HS-5 (cell line): ENCODE measurements at regions not wholly inside any gene's neighbourhood (a gene's known extent, or its start where the extent isn't known, plus 50 kb on each side); places are given as distances from the start of the nearest gene placed in this dataset.
"Not testable (repeated sequence)": the region's sequence is repeated elsewhere in the genome, so short reads cannot be mapped to it uniquely, and the experiment has no call there.

Experiments
- DNase-seq: peaks from one replicate; pipeline ENCODE4 v3.0.0-alpha.2; 2012; ENCODE audit warnings: low read depth

DNA sequence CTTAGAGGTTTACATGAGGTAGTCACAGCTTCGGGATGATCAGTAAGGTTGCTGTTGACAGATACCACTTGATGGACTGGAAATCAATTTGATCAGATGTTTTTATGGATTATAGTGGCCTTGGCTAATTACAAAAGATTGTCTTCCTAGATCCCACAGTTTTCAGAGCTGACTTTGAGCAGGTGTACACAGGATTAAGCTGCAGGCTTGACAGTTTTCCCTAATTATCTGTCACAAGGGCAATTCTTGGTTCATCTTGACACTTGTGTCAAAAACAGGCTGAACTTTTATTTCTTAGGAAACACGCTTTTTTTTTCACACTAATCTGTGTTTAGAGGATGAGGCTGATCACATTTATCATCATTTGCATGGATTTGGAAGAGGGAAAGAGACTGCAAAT lies 824.0 kb upstream of the PIK3C3 start:
- no peak for DNase-seq

DNA sequence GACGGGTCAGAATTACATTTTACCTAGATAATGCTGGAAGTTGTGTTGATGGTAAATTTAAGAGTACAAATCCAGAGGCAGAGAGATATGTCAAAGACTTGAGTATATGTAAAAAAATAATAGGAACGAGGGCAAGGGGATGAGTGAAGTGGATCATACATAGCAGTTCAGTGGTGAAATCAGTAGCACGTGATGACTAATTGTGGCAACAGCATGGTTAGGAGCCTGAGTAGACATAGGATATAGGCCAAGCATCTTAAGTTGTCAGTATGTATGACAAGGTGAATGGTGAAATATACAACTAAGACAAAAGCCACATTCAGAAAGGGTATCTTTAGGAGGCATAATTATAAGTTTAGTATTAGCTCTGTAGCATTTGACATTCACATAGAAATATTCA lies 826.5 kb upstream of the PIK3C3 start:
- DNase-seq: no peak

GRCh38 chr18:41128126-41128525 lies 826.9 kb upstream of the PIK3C3 start:
- no peak for DNase-seq

DNA sequence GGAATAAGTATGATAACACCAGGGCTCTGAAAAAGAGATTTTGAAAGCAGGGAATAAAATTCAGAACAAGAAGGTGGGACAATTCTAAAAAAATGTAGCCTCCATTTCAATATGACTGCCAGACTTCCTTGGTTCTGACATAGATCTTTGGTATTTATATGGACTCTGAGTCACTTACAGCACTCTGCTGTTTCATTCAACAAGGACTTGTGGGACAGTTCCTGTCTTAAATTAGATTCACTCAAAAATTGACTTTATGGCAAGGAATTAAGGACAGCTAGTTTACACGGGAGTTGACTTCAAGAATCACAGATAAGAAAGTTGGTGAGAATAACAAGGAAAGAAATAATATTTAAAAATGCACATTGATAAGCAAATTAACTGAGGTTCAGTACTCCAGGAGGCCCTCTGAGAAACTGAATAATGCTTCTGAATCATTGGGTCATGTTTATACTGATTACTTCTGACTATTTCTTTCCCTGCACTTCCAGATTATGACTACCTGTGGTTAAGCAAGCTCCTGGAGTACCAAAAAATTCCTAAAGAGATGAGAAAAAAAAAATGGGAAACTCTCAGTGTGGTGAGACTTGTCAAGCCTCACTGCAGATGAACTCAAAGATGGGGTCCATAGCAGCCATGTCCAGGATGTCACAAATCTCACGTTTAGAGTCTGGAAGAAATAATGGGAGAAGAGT lies 828.3 kb upstream of the PIK3C3 start:
- peak; percentile 65 for DNase-seq

- no peak for DNase-seq
These were observed 833.8 kb upstream of the PIK3C3 start for GRCh38 chr18:41121116-41121826.

DNA sequence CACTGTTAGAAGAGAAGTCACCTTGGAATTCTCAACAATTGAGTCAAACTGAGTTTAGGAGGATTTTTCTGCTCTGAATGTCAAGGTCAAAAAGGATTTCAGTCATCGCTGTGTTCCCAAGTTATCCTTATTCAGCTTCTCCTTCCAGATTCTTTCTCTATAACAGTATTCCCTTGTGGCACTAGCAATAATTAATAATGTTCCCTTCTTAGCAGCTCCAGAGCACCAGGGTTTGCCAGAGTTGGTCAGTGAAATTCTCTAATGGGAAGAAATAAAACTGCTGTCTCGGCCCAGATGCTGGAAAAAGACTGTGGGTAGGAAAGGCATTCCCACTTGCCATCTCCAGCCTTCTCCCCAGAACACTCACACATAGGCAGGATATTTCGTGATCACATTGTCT lies 836.0 kb upstream of the PIK3C3 start:
- no peak for DNase-seq

GRCh38 chr18:41113885-41114482 lies 841.0 kb upstream of the PIK3C3 start:
- DNase-seq: no peak

GRCh38 chr18:41099451-41099850 lies 855.6 kb upstream of the PIK3C3 start:
- DNase-seq: no peak

DNA sequence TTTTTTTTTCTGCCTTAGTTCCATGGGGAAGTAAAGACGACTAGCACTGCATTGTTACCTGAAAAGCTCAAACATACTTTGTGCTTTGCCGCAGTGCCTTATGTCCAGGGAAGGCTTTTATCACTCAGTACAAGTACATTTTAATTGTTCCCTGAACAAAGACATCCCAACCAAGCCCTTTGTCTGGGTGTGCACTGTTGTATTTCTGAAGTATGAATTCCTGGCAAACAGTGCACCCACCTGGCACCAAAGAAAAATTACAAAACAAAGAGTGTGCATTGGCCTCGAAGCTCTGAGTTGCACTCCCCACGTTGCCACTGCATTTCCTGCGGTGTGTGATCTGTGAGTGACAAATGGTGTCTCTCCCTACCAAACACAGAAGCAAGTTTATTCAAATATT lies 858.5 kb upstream of the PIK3C3 start:
- DNase-seq: no peak

GRCh38 chr18:41077076-41077475 lies 878.0 kb upstream of the PIK3C3 start:
- no peak for DNase-seq

DNA sequence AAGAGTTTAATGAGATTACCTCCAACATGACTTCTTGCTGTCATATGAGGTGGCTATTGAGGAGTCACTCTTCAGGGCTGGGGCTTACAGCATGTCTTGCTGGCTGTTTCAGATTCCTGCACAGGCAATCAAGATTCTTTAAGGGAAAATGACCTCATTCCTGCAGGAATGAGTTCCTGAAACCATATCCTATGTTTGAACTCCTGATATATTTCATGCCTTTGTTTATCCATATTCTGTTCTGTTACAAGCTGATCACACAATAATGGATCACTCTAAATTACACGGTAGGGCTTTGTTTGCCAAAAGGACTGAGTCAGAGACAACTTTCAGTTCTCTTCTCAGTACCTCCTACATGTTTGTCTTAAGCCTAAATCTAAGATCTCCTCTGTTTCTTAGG lies 879.8 kb upstream of the PIK3C3 start:
- peak; percentile 61 for DNase-seq

DNA sequence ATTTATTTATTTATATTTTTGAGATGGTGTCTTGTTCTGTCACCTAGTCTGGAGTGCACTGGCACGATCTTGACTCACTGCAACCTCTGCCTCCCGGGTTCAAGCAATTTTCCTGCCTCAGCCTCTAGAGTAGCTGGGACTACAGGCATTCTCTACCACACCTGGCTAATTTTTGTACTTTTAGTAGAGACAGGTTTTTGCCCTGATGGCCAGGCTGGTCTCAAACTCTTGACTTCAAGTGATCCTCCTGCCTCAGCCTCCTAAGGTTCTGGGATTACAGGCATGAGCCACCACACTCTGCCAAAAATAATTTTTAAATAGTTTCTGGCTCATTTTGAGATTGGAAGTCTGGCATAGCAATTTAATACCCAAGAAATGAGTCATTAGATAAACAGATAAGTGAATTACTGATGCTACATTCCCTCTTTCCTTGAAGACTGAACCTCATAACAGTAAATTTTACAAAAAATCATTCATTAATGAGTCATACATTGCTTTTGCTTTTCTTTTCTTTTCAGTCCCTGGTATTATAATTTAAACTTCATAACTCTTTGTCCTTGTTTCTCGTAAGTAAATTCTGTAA lies 881.6 kb upstream of the PIK3C3 start:
- peak; percentile 43 for DNase-seq

GRCh38 chr18:41072946-41073345 lies 882.1 kb upstream of the PIK3C3 start:
- no peak for DNase-seq

GRCh38 chr18:41071826-41072225 lies 883.2 kb upstream of the PIK3C3 start:
- no peak for DNase-seq

- no peak for DNase-seq
These were observed 885.9 kb upstream of the PIK3C3 start for GRCh38 chr18:41069167-41069566.

DNA sequence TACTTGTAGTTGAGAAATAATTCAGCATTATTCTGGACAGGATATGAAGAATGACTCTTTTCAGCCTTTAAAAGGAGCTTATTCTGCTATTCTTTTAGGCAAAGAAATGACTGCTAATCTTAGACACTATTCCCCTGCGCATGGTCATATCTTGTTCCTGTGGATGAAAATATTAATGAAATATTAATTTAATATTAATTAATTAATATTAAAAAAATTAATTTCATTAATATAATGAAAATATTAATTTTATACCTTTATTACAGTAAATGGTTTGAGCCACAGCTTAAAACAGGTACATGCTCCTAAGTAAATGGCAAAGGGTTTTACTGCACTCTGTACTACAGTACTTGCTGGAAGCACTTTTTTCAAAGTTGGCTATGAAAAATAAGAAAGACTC lies 890.1 kb upstream of the PIK3C3 start:
- DNase-seq: no peak

DNA sequence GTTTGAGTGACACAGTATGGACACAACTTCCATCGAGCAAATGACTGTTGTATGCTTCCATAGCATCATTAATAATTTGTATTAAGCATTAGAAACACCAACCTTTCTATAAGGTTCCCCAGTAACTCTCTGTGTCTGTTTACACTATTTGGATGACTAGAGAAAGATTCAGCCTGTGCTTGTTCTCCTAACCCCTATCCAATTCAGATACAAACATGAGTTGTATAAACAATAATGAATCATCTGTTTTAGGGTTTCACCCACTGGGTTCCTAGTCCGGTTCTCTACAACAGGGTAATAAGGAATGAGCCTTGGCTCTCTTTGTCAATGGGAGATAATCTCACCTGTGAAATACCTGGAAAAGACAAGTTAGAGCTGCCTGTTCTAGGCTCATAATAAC lies 894.1 kb upstream of the PIK3C3 start:
- DNase-seq: no peak

DNA sequence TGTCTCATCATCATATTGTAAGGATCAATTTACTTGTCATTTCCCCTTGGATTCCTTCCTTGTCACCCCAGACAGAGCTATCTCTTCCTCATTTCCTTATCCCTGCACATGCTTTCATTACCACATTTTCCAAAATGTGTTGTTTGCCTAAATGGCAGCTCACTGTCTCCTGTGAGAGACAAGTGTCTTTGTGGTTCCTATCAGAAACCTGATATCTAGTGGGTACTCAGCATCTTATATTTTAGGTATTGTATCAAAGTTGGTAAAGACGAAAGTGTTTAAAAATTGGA lies 896.0 kb upstream of the PIK3C3 start:
- no peak for DNase-seq

GRCh38 chr18:41058351-41059125 lies 896.5 kb upstream of the PIK3C3 start:
- no peak for DNase-seq

DNA sequence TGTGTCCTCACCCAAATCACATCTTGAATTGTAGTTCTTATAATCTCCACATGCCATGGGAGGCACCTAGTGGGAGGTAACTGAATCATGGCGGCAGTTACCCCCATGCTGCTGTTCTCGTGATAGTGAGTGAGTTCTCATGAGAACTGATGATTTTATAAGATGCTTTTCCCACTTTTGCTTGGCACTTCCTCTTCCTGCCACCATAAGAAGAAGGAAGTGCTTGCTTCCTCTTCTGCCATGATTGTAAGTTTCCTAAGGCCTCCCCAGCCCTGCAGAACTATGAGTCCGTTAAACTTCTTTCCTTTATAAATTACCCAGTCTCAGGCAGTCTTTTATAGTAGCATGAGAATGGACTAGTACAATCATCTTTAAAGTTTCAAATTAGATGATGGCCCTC lies 902.4 kb upstream of the PIK3C3 start:
- DNase-seq: no peak

GRCh38 chr18:41046250-41046649 lies 908.8 kb upstream of the PIK3C3 start:
- DNase-seq: not testable (repeated sequence)

DNA sequence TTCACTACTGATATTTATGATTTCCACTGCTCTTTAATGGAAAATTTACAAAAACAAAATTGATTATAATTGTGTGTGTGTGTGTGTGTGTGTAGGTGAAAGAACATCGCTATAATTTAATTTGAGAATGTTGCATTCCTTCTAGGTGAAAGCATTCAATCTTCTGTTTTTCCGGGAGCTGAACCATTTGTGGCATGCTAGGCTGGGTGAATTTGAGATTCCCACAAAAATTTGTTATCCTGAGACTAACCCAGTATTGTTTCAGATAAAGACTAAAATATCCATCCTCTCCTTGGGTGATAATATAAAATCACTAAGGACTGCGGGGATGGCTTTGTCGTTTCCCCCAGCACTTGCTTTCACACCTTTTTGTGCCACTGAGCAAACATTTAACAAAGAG lies 911.2 kb upstream of the PIK3C3 start:
- no peak for DNase-seq

- no peak for DNase-seq
These were observed 912.2 kb upstream of the PIK3C3 start for GRCh38 chr18:41042866-41043265.
